KBM-7 (cell line): ENCODE measurements at regions not wholly inside any gene's neighbourhood (a gene's known extent, or its start where the extent isn't known, plus 50 kb on each side); places are given as distances from the start of the nearest gene placed in this dataset.

Experiments used
- DNase-seq: peaks from one replicate; pipeline ENCODE4 v3.0.0-alpha.2; 2015
- in situ Hi-C: fragments of 300-500 bp; cut with MboI; formaldehyde crosslinking; loops from 2 replicates; pipeline ENCODE4 v1.14.3; 2020; ENCODE audit warnings: low sequenced_read_pairs, low pct_unique_long_range_greater_than_20kb, mixed read lengths

DNA sequence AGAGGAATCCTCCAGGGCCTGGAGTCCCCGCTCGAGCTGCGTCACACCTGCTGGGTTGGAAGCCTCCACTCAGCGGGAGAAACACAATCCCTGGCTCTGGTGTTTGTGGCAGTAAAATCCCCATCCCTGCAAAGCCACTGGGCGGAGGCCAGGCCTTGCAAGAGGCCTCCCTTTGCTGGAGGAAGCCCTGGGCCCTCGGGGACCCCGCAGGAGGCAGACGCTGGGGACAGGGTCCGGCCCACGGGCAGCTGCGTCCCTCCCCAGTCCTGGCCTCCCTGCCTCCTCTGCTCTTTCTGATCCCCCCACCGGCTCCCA lies 194.7 kb downstream of the BRD1 start:
- DNase-seq: no peak
- in situ Hi-C loops: no loop called here

DNA sequence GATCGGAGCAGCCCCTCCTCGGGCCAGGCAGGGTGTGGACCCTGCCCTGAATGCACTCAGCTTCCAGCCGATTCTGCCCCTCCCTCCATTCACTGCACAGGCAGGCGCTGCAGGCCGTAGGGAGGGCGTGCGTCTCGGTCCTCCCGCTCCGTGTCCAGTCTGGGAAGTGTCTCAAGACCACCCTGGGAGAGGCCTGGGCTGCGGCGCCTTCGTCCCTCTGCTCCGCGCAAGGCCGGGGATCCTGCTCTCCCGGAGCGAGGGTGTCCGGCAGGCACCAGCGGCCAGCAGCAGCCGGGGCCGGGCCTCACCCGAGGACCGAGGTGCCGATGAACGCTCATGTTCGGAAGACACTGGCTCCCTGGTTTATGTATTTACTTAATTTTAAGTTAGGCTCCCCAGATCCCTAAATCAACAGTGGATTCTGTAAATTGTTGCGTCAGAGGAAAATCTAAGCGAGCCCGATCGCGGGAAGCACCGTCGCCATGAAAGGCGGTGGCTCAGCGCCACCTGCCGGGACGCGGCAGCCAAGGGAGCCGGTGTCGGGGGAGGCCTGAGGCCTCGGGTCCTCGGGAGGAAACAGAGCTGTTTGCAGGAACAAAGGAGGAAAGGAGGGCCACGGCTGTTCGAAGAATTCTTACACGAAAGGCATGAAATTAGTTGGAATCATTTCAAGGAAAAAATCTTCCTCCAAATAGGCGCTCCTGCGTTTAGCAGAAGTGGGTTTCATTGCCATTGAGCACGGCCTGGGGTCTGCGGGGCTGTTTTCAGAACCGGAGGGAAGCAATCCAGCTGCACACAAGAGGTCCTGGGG lies 195.3 kb downstream of the BRD1 start:
- DNase-seq: no peak
- in situ Hi-C loops: no loop called here

DNA sequence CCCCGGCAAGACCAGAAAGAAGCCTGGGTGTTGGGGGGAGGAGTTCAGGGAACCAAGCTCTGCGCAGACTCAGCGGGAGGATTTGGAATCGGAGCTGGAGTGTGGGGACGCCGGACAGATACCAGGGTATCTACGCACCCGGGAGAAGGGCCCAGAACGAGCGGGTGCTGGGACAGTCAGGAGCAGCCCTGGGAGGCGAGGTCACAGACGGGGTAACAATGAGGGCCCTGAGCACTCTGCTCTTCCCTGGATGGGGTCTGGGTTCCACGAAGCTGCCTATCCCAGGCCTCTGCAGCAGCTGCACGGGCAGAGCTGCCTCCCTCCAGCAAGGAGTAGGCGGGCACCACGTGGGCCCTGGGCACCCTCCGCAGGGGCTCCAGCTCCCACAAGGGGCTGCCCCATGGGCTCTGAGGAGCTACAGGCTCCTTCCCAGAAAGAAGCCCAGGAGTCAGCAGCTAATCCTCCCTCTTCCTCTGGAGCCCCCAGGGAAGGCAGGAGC lies 197.2 kb downstream of the BRD1 start:
- in situ Hi-C loops: no loop called here
- no peak for DNase-seq

DNA sequence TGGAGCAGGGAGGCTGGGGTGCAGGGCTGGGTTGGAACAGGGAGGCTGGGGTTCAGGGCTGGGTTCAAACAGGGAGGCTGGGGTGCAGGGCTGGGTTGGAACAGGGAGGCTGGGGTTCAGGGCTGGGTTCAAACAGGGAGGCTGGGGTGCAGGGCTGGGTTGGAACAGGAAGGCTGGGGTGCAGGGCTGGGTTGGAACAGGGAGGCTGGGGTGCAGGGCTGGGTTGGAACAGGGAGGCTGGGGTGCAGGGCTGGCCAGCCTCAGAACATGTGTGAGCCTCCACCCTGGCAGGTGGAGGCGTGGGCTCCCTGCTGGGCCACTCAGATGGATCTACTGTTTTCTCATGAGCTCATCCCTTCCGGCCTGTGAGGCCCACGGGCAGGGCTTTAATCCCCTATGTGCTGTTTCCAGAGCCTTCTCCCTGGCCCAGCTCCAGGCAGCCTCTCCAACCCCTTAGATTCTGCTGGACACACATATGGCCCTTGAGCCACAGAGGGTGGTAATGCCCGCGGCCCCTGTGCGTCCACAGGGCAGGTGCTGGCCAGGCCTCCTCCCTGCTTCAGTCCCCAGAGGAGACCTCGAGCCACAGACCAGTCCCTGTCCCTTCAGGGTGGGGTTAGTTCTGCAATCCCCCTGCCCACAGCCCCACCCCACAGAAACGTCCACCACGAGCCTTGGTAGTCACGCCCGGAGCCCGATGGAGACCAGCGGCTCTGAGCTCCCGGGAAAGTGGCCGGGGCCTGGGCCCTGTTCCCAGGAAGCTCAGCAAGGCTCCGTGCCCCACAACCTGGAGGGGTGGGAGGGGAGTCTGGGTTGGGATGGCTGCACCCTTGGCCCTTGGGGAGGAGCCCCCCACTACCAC lies 197.9 kb downstream of the BRD1 start:
- in situ Hi-C loops: no loop called here
- DNase-seq: no peak

DNA sequence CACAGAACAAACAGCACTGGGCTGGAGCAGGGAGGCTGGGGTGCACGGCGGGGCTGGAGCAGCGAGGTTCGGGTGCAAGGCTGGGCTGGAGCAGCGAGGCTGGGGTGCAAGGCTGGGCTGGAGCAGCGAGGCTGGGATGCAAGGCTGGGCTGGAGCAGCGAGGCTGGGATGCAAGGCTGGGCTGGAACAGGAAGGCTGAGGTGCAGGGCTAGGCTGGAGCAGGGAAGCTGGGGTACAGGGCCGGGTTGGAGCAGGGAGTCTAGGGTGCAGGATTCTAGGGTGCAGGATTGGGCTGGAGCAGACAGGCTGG lies 198.5 kb downstream of the BRD1 start:
- in situ Hi-C loops: no loop called here
- no peak for DNase-seq

DNA sequence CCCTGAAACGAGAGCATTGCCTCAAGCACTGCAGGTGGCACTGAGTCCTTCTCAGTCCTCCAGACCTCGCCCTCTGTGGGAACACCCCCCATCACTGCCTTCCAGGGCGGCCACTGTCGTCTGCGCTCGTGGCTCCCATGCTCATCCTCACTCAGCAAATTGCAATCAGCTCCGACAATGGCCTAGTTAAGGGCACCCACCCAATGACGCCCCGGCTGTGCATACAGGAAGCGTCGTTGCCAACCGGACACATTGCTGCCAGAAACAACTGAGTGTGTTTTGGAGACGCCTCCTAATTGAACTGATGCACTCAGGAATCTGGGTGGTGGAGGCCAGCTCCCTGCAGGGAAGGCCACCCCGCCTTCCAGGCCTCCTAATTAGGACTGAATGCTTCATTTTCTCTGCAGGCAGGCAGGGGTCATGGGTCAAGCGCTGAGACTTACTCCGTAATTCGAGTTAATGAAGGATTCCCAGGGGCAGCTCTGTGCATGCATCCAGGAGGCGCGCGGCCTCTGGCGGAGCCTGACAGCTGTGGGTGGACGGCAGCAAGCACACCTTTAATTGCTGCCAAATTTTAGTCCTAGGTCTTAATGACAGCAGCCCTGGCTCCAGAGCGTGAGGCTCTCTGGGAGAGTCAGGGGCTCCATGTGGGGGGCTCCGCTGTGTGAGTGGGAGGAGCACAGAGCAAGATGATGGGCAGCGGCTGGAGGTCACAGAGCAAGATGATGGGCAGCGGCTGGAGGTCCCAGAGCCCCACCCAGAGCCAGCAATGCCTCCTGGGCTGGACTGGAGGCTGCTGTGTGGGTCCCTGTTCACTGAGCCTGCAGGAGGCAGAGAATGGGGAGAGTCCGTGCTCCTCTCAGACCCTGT lies 199.0 kb downstream of the BRD1 start:
- no peak for DNase-seq
- in situ Hi-C loops: no loop called here

DNA sequence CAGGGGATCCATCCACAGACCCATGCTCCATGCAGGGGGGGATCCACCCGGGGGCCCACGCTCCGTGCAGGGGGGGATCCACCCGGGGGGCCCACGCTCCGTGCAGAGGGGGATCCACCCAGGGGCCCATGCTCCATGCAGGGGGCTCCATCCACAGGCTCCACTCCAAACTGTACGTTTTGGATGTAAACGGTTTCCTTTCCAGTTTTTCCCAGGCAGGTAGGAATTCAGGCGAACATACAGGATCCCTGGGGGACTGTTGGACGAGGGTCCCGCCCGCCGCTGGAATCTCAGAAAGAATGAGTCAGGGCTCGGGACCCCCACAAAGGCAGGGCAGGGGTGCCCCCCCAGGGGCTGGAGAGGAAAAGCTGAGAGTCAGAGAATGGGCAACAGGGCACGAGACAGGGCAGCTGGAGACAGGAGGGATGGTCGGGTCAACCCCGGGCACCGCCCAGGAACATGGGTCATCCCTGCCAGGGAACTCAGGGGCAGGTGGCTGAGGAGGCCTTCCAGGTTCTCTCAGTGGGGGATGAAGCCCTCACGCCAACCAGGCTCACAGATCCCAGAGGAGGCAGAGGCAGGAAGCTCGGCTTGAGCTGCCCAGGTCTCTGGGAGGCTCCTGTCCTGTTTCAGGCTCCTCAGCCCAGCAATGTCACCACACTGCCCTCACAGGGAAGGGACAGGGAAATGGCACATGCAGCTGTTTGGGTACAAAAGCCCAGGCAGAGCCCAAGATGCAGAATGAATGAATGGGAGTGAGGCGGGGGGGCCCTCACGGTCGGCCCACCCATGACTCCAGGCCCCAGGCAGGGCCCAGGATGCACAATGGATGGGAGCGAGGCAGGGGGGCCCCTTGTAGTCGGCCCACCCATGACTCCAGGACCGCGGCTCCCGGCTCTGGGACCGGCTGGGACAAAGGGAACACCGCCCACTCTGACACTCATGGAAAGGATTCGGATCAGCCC lies 200.2 kb downstream of the BRD1 start:
- no peak for DNase-seq
- in situ Hi-C loops: no loop called here

DNA sequence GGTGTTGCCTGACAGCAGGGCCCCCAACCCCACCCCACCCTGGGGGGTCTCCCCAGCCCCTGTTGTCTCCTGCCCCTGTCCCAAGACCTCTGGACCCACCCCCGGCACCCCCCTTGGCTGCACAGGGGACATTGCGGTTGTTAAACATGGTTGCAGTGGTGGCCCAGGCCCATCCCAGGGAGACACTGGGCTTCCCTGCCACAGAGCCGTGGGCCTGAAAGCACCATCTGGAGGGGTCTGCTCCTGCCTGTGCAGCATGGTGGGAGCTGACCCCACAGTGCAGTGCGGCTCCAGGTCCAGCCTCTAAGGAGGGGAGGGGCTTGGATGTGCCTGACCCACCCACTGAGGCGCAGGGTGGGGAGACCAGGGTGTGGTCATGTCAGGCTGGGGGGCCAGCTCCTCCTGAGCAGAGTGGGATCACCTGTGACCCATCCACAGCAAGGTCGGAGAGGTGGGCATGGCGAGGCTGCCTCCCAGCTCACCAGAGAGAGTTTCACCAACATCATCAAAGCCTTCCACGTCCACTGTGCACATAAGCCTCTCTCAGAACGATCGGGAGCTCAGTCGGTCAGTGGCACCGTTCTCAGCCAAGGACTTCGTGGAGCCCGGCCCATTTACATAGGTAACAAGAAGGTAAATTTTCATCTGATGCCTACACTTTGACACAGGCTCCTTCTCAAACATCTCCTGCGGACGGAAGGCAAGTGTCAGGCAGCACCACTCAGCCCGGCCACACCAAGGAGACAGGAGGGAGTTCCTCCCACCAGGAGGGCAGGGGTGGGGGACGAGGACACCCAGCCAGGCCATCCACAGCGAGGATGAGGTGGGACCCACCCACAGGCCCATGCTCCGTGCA lies 201.1 kb downstream of the BRD1 start:
- DNase-seq: no peak
- in situ Hi-C loops: no loop called here

DNA sequence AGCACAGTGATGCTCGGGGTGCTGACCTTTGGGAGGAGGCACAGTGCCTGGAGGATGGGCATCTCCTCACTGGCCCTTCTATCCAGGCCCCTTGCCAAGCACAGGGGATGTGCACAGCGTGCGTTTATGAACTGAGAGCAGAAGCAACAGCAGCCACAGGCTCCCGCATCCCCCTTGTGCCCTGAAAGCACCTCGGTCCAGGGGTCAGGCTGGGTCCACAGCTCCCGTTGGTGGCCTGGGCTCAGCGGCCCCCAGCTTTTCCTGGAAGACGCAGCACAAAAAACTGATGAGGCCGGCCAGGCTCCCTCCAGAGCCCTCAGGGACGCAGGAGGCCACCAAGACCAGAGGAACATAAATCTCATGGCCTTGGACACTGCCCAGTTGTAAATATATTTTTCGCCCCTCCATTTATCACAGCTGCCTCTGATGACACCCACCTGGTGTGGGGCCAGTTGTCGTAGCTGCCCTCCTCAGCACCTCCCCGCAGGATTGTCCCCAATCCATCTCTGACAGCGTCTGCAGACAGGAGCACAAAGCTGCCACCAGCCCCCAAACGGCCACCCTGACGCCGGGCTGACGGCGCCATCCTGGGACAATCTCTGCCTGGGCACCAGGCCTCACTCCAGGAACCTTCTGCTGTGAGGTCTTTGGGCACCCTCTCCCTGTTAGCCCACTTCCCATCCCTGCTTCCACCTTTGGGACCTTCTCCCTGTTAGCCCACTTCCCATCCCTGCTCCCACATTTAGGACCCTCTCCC lies 203.1 kb downstream of the BRD1 start:
- in situ Hi-C loops: no loop called here
- no peak for DNase-seq

DNA sequence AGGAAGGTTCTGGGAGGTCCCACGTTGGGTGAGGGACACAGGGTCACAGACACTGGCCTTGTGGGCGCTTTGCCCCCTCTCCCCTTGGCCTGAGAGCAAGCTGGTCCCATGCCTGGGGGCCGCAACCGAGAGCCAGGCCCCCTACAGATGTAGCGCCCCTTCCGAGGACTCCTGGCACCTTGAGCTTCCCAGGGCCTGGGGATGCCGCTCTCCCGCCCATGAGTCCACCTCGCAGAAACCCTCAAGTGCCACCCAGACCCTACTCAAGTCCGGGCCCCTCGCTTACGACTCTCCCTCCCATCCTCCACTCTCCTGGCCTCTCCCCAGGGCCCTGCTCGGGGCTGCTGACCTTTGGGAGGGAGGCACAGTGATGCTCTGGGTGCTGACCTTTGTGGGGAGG lies 204.0 kb downstream of the BRD1 start:
- no peak for DNase-seq
- in situ Hi-C loops: no loop called here

DNA sequence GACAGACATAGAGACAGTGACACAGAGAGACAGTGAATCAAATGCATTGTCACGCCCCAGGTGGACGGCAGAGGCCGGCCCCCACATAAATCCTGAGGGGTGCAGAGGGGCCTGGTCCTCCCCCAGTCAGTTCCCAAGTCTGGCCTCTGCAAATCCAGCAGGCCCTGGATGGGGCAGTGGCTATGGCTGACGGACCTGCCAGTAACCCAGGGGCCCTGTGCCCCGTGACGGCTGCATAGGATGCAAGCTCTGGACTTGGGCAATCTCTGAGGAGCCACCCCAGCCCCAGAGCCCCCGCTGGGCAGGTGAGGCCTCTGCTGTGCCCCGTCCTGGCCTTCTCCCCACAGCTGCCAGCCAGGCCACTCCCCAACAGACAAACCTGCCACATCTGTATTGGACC lies 204.5 kb downstream of the BRD1 start:
- in situ Hi-C loops: no loop called here
- no peak for DNase-seq

DNA sequence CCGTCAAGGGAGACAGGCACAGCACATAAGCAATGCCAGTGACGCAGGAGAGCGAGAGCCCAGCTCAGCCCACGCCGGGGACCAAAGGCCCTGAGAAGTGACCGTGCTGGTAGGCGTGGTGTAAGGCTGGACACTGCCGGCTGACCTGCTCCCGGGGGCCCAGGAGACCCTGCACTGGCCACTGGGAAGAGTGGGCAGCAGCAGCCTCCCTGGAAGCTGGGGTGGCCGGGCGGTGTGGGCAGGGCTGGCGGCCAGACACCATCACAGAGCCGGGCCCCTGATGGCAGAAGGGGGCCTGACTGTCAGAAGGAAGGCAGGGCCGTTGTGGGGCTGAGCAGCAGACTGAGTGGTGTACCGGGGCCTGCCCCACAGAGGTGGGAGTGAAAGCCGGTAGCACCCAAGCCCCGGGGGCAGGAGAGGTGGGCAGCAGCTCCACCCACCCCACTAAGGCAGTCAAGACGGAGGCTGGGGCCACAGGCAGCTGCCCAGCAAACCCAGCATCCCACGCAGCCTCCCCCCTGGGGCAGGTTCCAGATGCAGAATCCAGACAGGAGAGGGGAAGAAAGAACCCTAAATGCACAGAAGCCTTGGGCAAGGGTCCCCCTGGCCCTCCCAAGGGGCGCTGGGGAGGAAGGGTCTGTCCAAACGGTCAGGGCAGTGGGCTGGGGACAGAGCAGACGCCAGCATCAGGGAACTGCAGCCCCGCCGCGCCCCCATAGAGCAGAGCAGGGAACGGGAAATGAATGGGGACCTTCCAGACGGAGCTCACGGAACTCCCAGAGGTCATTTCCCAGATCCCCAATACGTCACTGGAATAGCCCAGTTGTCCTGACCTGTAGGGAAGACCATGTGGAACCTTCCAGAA lies 205.2 kb downstream of the BRD1 start:
- in situ Hi-C loops: no loop called here
- no peak for DNase-seq

DNA sequence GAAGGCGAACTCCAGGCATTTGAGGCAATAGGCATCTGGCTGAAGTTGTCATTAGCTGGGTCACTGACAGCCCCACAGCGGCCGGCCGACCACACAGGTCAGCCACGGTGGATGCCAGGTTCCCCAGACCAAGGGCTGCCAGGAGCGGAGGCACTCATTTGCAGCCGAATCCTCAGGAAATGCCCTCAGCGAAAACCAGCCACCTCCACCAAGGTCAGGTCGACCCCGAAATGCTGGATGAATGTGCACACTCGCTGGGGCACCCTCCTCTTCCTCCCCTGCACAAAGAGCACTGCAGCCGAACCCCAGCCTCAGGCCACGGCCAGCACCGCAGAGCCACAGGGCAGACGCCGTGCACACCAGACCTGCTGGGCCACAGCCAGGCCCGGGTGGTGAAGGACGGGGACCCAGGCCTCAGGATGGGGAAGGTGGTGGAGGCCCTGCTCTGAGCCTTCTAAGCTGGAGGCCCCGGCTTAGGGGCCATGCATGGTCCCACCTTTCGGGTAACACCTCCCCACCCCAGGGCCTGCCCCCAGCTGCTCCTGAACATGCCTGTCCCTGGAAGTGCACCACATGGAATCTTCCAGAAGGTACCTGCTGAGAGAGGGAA lies 206.0 kb downstream of the BRD1 start:
- in situ Hi-C loops: no loop called here
- no peak for DNase-seq

DNA sequence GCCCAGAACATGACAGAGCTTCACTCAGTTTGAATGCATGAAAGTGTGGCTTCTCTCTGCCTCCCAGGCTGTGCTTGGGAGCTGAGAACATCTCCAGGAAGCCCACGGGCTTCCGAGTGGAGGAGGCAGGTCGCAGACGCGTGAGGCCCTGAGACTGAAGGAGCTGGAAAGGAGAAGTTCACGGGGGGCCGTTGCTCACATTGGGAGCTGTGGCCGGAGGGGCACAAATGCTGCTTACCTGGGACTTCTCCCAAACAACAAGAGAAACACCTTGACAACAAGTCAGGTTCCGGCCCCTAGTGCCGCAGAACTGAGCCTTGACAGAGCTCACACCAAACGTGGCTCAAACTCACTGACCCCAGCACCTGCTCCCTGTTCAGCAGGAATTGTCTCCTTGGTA lies 207.0 kb downstream of the BRD1 start:
- in situ Hi-C loops: no loop called here

DNA sequence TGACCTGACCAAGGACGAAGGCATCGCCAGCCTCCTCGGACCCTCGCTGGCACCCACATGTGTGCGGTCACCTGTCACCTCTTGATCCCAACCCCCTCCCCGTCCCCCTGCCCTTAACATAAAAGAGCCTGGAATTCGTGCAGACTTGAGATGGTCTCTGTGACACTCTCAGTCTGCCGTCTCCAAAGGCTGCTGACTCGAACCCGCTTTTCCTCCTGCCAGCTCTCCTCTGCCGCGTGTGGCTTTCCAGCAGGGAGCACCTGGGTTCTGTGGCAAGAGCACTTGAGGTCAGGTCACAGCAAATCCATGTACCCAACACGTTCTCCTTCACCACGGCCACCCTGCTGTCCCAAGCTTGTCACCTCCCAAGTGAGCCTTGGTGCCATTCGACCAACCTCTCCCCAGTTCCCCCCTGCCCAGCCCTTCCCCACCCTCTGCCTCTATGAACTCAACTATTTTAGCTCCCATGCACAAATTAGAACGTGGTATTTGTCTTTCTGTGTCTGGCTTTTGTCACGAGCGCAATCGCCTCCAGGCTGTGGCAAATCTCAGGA lies 207.6 kb downstream of the BRD1 start:
- in situ Hi-C loops: no loop called here
- DNase-seq: no peak

More for the DNA sequence above, 207.0 kb downstream of the BRD1 start:
- no peak for DNase-seq

DNA sequence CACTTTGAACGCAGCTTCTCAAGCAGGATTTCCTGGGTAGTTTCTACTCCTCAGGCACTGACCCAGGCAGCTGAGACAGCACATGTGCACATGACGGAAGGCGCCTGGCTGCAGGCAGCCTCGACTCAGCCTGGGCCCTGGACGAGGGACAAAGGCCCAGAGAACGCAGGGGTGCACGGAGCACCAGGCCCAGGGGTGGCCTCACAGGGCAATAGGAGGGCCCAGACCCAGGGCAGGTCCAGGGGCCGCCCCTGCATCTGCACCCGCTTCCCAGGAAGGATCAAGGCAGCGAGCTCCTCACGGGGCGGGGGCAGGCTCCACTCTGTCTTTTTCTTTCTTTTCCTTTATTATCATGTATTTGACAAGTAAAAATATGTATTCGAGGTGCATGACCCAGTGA lies 208.4 kb downstream of the BRD1 start:
- in situ Hi-C loops: no loop called here

More for the DNA sequence above, 208.4 kb downstream of the BRD1 start:
- no peak for DNase-seq
